ENCODE measurements at regions not wholly inside any gene's neighbourhood (a gene's known extent, or its start where the extent isn't known, plus 50 kb on each side); places are given as distances from the start of the nearest gene placed in this dataset.
A peak's percentile ranks its signal among the peaks of the same experiment; 100 is the strongest.

- peak; percentile 93 for DNase-seq
Measured at GRCh38 chr7:46369933-46370654, 449.0 kb upstream of the IGFBP3 start.

DNA sequence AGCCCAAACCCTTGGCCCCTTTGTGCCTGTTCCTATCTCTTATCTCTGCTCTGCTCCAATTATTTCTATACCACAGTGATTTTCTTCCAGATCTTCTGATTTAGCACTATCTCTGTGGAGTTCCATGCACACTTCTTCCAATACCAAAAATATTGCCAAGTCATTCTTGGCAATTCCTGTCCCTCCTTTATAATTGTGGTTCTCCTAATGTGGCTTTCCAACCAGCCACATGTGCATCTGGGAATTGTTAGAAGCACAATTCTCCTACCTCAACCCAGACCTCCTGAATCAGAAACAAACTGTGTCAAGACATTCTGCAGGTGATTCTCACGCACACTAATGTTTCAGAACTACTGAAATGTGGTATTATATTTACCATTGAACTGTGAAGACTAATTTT is 447.8 kb upstream of the IGFBP3 start:
- DNase-seq = no peak

DNA sequence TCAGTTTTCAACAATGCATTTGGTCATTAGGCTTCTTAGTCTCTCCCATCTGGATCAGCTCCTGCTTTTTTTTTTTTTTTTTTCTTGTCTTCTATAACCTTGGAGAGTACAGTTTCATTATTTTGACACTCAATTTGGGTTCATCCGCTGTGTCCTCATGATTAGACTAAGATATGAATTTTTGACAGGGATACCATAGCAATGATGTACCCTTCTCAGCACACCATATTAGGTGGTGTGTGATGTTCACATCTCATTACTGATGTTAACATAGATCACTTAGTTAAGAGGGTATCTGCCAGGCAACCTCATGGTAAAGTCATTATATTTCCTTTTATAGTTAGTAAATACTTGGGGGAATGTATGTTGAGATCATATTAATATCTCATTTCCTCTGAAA is 445.5 kb upstream of the IGFBP3 start:
- DNase-seq = no peak

- no peak for DNase-seq
Measured at GRCh38 chr7:46363688-46364087, 442.6 kb upstream of the IGFBP3 start.

DNA sequence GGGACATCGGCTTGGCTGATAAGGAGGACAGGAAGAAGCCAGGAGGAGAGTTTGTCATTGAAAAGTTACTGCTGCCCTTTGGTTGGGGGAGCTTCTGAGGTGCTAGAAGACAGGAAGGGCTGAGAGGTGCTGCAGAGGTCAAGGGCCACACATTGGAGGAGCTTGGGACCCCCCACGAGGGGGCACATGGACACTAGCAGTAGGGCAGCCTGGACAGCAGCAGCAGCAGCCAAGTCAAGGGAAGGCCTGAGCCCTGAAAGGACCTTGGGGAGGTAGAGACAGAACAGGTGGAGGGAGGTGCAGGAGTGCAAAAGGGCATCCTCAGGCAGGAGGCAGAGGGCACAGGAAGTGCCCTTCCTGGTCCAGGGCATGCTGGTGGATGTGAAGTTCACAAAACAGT is 439.7 kb upstream of the IGFBP3 start:
- DNase-seq = no peak

DNA sequence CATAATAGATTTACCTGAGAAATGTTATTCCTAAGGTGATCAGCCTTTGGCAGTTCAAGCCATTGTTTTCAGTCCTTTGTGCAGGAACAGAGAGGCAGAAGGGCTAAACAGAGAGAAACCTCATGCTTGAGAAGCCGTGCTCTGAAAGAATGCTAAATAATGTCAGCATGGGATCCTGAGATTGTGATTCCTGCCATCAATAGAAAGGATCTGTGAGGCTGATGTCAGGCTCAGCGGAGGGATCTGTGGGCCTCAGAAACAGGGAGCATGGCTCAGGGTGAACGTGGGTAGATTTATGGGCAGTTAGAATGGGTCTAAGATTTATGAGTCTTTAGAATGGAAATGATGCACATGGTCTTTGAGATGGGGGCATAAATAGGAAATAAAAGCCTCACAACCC is 439.2 kb upstream of the IGFBP3 start:
- no peak for DNase-seq

DNA sequence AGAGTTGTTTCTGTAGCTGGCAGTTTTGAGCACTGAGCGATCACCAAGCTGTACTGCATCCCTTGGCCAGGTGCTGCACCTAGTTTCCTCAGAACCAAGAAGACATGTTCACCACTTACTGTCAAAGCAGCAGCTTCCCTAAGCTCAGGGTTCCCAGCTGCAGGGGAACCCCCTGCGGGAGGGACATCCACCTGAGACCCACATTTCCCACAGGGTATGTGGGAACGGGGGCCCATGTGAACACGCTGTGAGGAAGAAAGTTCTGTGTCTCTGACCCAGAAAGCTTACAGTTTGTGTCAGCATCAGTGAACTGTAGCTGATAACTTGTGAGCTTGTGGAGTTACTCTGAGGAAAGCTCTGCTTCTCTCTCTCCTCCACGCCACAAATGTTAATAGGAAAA is 436.8 kb upstream of the IGFBP3 start:
- no peak for DNase-seq

GRCh38 chr7:46357290-46357689 is 436.2 kb upstream of the IGFBP3 start:
- DNase-seq = no peak

- no peak for DNase-seq
Measured at GRCh38 chr7:46356371-46356770, 435.3 kb upstream of the IGFBP3 start.

DNA sequence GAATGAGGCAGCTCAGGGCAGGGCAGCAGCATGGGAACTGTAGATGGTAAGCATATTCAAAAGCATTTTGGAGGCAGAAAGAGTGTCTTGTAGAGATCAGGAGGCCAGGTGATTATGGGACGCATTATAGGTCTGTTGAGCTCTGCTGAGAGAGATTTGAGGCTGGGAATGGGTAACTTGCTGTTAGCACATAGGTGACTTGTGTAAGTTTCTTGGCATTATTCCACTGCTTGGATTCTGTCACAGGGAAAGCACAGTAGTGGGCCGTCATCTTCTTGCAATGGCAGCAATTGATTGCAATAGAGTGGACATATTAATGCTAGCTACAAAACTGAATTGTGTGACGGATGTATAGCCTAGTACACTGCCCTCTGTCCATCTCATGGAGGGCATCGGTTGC is 434.3 kb upstream of the IGFBP3 start:
- DNase-seq = no peak

- peak; percentile 45 for DNase-seq
Measured at GRCh38 chr7:46352004-46352954, 431.2 kb upstream of the IGFBP3 start.

DNA sequence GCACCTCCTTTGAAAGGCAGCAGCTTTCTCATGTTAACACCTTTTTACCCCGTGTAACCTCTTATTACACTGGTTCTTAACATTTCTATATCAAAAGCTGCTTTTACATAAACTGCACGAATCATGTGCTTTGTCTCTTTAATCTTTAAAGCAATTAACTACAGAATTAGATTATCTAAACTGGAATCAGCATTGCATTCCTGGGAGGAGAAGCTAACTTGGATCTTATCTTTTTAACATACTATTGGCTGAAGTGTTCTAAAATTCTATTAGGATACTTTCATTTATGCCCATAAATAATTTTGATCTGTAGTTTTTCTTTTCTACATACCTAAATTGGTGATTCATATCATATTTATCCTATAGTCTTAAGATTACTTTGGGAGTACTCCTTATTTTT is 428.4 kb upstream of the IGFBP3 start:
- DNase-seq = no peak

GRCh38 chr7:46344533-46344932 is 423.5 kb upstream of the IGFBP3 start:
- DNase-seq = no peak

DNA sequence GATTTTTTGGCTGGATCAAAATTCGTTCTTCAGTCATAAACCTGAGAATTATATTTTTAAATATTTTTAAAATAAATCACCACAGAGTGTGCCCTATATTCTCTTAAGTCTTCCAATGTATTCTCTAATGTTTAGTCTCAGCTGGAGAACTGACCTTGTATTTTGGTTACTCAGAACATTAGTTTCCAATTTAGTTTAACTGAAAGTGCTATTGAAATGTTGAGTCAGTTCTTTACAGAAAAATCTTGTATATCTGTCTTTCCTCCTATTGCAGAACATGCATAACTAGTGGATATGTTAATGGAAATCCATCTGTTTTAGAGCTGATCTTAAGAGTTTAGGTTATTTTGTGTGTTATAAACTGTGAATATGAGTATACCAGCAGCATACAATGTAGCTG is 422.7 kb upstream of the IGFBP3 start:
- no peak for DNase-seq

- no peak for DNase-seq
Measured at GRCh38 chr7:46322937-46323336, 401.9 kb upstream of the IGFBP3 start.

DNA sequence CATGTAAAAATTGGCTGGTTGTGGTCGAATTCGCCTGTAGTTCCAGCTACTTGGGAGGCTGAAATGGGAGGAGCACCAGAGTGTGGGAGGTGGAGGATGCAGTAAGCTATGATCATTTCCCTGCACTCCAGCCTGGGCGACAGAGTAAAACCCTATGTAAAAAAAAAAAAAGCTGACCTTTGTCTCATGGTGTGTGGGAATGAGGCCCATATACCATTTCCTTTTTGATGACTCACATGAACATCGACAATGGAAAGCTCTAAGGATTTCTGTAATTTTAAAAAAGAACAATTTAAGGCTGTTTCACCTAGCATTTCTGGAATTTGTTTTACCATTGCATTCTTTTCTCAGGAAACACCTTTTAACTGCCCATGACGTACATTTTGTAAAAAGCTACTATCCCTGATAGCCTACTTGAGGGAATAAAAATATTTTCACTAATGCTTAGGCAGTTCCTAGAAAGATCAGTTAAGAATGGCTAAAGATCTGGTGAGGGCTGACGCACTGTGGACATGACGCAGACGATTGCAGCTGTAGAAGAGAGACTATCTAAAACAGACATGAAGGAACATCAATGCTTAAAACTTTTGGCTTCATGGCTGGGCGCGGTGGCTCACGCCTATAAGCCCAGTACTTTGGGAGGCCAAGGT is 400.6 kb upstream of the IGFBP3 start:
- no peak for DNase-seq

DNA sequence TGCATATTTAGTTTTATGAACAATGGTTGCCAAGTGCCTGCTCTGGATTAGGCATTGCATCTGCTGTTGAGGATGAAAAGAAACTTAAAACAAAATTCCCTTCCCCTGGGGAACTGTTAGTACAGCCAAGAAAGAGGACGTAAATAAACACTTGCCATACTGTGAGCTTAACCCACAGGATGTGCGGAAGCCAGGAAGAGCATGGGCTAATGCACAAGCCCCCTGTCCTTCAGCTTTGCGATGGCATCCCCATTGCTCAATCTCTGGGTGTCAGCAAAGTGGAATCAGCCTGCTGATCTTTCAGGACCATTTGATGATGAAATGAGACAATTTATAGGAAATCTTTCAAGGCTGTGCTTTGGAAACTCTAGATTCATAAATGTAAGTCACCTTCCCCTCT is 399.9 kb upstream of the IGFBP3 start:
- DNase-seq = no peak

- no peak for DNase-seq
Measured at GRCh38 chr7:46319841-46320240, 398.8 kb upstream of the IGFBP3 start.

DNA sequence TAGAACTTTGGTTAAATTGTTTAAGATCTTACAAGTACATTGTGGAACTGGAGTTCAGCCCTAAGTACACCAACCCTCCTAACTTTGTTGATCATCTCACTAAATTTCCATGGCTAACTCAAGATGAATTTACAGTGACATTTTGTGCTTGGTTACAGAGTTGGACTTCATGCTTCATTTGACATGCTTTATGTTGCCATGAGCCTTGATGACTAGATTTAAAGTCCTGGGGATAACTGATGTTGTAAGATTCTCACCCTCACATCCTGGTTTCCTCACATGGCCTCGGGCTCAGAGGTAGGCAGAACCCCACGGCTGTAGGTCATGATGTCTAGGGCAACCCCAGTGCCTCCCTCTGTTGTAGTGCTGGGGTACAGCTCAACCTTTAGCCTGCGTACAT is 397.2 kb upstream of the IGFBP3 start:
- DNase-seq = no peak

GRCh38 chr7:46317256-46317655 is 396.2 kb upstream of the IGFBP3 start:
- DNase-seq = no peak

- no peak for DNase-seq
Measured at GRCh38 chr7:46315891-46316290, 394.8 kb upstream of the IGFBP3 start.

- no peak for DNase-seq
Measured at GRCh38 chr7:46301677-46302076, 380.6 kb upstream of the IGFBP3 start.

- no peak for DNase-seq
Measured at GRCh38 chr7:46297515-46297914, 376.4 kb upstream of the IGFBP3 start.

Measured in muscle of arm (tissue), 1 donor.